Fibroblast of peridontal ligament (primary cell): ENCODE measurements at regions not wholly inside any gene's neighbourhood (a gene's known extent, or its start where the extent isn't known, plus 50 kb on each side); places are given as distances from the start of the nearest gene placed in this dataset.
"Not testable (repeated sequence)": the region's sequence is repeated elsewhere in the genome, so short reads cannot be mapped to it uniquely, and the experiment has no call there.

Source experiments
- DNase-seq: peaks from one replicate; pipeline ENCODE4 v3.0.0-alpha.2; 2010; ENCODE audit errors: extremely low read depth

DNA sequence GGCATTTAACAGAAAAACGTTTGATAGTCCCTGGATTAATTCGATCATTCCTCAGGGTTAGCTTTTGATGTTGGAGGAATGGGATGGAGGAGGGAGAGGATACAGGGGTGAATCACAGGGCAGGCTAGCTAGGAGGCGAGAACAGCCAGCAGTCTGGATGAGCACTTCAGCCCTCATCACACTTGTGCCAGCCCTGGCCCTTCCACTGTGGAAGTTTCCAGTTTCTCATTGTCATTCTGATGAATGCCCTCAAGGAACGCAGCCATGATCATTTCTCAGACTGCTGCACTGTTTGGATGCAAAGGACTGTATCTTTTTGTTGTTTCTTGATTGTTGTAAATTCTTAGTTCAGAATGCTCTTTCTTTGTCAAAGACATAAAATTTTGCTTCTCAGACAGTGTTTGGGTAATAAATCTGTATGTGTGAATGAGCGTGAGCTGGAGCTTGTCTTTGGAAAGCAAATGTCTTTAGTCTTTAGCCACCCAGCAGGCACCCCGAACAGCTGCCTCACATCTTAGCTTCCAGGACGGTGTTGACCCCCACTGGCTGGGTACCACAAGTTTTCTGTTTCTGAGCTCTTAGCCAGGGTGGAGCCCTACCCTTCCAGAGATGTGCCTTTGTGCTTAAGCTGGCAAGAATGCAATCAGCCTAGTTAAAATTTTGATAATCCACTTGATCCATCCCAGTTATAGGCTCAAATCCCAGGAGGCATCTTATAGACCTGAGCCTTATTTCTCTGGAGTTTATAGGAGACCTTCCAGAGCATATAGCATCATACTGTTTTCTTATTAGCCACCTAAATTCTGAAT, 121.1 kb downstream of the PDCD6IP start:
- no peak for DNase-seq

DNA sequence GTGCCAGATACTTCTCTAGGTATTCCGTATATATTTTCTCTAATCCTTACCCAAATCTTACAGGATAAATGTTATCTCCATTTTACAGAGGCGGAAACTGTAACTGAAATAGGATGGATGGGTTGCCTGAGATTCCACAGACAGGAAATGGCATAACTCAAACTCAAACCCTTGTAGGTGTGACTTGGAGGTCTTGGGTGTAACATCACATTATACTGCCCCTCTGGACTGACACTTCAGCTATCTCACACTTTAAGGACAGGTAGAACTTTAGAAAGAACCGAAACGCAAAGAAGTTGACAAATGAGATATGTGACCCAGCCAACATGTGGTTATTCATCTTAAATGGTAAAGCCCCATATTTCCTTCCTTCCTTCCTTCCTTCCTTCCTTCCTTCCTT, 122.1 kb downstream of the PDCD6IP start:
- no peak for DNase-seq

DNA sequence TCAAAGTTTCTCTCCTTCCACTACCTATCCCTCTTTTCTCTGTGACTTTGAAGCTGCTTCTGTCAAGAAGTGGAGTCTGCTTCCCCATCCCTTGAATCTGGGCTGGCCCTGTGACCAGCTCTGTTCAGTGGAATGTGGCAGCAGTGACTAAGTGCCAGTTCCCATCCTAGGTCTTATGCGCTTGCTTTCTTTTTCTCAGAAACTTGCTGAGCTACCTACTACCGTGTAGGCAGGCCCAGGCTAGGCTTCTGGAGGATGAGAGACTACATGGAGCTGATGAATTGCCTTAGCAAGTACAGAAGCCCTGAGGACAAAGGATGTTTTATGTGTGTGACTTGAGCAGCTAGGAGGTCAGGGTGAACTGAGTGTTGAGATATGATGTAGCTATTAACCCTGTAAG, 123.2 kb downstream of the PDCD6IP start:
- DNase-seq, result no peak

DNA sequence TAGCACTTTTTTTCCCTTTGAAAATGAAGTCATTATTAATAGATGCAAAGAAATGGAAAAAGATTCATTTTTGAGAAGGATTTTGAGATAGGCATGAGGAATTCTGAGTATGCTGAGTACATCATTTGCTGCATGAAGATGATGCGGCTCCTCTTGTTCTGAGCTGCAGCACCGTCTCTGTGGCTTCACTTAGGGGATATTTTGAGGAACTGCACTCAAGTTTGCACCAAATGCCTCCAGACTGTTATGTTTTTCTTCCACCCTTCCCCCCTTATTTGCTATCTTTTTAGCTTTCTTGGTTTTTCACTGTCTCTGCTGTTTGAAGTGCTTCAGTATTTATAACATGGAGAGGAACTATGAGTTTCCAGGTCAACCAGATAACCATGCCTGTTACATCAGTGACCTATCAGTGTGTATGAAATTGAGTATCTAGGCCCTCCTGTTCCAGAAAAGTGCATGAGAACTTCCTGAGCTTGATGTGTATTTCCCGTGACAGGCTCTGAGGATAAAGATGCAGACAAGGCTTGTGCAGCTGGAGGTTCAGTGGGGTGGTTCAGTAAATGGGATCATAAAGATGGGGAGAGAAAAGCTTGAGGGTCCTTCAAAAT, 128.7 kb downstream of the PDCD6IP start:
- no peak for DNase-seq

DNA sequence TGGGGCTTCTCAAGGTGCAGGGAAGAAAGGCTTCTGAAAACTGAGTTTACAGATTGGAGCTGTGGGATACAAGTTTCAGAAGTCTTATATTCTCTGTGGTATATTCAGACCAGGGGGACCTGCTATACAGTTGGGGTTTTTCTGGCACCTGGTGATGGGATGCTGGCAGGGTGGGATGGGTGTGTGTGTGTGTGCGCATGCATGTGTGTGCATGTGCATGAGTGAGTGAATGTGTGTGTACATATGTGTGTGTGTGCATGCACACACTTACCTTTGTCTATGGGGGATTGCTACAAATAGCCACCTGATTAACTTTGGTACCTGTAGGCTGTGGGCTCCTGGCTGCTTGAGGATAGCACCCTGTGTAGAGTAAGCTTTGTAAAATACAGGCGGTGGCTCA, 131.4 kb downstream of the PDCD6IP start:
- no peak for DNase-seq

DNA sequence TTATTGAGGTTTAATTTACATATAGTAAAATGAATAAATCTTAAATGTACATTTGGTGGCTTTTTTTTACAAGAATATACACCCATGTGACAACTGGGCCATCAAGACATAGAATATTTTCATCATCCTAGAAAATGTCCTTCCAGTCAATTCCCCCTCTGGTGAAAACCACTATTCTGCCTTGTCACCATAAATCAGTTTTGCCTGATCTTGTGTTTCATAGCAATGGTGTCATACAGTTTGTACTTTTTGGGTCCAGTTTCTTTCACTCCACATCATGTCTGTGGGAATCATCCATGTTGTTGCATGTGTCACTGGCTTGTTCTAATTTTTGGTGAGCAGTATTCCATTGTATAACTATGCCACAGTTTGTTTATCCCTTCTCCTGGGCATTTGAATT, 133.1 kb downstream of the PDCD6IP start:
- DNase-seq, result no peak

DNA sequence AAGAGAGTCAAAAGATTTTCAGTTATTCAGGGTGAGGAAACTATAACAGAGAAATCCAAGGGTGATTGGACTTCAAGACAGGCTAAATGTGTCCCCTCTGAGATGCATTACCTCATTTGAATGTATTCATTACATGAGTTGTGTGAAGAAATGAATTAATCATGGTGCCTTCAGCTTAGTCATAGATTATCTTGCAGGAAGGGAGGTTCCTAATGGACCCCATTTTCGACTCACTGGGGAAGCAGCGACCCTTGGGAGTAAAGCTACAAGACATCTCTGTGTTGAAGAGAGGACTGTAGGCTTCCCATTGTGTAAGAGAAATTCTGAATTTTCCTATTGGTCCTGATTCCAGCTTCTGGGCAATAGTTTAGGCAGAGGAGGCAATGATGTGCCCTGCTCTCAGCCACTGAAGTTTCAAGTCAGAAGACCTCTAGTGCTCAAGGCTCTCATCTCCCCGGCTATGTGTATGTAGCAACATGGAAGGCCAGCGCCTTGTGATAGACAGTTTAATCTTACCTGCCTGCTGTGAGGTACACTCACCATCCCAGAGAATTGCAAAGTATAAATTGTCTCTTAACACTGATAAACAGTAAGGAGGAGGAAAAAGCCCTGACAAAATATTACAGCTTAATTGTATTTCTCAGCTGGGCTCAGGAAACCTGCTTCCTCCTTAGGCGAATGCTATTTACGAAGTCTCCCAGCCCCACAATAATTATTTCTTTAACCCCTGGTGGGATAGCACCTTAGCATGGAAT, 133.8 kb downstream of the PDCD6IP start:
- no peak for DNase-seq

DNA sequence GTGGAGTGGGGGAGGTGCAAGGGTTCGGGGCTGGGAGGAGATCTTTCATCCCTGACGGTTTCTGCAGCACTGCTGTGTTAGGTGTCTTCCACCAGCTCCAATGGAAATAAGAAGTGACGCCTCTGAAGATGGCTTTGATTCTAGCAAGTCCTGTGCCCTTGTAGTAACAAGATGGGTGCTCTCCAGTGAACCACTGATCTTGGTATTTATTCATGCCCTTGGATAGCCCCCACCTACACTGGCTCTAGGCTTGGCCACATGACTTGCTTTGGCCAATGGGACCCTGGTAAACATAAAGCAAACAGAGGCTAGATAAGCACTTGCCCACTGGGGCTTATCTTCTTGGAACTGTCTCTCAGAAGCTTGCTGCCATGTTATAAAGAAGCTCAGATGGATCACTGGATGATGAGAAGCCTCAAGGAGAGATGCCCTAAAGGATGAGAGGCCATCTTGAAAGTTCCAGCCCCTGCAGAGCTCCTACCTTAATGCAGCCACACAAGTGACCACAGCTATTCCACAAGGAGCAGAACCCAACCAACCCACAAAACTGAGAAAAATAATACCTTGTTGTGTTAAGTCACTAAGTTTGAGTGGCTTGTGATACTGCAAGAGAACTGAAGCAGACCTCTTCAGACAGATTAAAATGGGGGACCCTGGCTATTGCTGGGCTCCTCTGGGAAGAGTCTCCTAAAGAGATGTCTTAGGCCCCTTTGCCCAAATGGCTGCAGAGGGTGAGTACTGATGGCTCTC, 137.9 kb downstream of the PDCD6IP start:
- DNase-seq, result no peak

DNA sequence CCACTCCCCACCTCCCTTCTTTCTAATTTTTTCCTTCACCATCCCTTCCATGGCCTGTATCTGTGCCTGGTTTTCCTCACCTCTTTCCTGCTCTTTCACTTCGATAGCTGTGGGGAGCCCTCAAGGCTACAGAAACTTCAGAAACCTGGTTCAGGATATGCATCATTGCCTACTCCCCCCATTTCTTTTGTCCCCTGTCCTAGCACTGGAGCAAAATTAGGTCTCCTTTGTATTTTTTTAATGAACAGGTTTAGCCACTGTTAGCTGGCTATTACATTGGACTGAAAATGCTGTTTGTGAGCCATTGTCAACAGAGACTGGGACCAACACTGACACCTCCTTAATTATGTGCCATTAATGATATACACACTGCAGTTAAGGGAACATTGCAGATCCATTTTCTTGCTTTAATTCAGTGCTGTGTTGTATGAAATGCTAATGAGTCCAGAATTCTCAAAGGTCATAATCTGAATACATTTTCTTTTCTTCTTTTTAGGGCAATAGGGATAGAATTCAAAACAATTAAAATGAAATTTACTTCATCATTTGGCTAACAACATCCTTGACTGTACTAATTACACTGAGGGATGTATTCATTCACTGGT, 138.6 kb downstream of the PDCD6IP start:
- DNase-seq, result no peak

DNA sequence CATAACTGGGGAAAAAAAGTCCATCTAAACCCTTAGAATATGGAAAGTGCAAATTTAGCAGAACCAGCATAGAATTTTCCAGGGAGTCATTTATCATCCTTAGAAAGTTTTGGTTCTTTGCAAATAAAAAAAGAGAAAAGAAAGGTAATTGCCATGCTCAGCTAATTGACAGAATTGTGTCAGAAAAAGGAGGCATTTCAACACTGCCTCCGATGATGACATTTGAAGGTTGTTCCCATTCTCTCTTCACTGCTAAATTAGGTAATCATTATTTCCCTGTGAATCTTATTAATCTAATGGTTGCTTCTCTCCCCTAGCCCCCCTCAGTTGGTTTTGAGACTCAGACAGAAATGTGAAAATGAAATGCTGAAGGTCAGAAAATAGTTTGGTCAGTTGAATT, 139.2 kb downstream of the PDCD6IP start:
- DNase-seq, result no peak

DNA sequence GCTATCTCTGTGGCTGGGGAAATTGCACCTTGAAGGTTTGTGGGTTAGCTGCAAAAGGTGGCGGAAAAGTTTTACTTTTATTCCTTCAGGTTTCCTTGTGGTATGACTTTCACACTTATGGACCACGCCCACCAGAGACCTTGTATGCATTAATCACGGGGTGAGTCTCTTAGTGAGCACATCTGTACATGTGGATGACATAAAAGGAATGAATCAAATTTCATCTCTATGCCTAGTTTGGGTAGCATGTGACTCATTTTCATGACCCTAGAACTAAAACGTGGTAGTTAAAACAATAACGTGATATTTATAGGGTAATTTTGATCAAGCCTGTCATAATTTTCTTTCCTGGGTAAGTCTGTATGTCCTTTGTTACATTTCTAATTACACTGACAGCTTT, 141.7 kb downstream of the PDCD6IP start:
- no peak for DNase-seq

DNA sequence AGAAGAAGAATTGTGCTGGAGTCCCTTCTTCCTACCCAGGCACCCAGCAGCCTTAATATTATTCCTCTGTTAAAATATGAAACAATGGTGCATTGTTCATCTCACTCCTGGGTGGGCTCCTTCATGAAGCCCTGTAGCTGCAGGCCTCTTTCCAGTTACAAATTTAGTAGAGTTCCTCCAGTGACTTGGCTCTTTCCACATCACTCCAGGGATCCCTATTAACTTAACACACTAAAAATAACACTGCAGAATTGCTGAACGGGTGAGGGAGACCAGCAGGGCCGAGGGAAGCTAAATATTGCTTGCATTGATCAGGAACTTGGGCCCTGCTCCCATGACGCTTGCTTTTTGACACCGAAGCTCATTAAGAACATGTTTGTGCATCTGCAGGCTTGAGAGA, 142.3 kb downstream of the PDCD6IP start:
- no peak for DNase-seq

DNA sequence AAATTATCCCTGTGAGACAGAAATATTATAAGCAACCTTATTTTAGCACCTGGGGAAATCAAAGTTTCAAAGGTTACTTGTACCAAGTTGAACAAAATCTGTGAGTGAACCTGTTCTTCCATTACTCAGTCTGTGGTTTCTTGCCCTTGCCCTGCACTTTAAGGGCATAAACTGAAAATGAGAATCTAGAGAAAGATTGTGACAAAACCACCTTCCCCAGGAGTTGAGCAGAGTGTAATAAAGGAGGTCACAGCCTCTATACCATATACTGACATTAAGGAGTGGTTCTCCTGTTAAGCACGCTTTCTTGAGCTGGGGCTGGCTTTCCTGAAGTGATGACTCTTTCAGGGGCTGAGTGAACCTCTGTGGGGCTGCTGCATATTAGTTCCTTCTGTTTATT, 143.4 kb downstream of the PDCD6IP start:
- DNase-seq, result no peak

DNA sequence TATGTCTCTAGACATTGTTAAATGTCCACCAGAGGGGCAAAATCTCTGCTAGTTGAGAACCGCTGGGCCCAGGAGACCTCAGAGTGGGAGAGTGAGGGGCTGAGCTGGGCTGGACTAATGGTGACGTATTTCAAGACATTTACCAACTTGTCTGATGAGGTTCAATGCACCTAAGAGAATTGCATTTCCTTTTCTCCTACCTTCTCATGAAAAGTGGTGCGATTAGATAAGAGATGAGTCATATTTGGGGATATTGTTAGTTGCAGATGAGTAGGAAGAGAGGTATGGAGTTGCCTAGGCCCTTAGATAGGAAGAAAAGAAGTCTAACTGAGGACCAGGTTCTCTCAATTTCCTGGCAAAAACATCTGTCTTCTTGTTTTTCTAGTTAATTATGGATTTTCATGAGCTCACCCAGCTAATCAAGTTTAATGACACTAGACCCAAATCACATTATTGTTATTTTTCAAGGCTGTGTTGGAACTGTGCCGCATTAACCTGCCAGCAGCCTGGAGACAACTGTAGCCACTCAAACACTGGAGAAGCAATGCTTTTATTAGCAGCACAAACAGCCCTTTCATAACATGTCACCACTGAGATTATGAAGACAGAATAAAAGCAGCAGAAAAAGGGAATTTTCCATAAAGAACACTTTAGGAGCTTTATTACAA, 144.2 kb downstream of the PDCD6IP start:
- DNase-seq, result no peak

DNA sequence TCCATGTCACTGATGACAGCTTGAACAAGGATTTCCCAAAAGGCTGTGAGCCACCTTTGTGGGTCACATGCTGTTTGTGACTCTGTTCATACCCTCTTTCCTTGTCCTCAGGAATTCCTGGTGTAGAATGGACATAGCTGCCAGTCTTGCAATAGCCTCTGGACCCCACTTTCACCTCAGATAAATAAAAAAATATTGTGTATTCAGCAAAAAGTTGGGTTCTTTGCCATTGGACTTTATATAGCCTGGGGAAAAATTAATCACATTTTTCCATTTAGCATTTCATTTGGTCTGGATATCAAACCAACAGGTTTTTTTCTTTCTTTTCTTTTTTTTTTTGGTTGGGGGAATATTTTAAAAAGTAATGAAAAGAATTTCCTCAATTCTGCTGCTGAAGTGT, 144.8 kb downstream of the PDCD6IP start:
- DNase-seq, result no peak

DNA sequence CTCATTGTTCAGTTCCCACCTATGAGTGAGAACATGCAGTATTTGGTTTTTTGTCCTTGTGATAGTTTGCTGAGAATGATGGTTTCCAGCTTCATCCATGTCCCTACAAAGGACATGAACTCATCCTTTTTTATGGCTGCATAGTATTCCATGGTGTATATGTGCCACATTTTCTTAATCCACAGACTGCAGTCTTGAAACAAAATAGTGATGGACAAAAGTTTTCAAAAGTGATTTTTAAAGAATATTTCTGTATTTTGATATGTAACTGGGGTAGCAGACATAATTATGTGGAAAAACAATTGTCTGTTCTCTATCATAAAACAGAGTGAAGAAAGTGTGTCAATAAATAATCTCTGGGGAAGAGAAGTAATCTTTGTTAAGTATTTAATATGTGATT, 148.2 kb downstream of the PDCD6IP start:
- not testable (repeated sequence) for DNase-seq

DNA sequence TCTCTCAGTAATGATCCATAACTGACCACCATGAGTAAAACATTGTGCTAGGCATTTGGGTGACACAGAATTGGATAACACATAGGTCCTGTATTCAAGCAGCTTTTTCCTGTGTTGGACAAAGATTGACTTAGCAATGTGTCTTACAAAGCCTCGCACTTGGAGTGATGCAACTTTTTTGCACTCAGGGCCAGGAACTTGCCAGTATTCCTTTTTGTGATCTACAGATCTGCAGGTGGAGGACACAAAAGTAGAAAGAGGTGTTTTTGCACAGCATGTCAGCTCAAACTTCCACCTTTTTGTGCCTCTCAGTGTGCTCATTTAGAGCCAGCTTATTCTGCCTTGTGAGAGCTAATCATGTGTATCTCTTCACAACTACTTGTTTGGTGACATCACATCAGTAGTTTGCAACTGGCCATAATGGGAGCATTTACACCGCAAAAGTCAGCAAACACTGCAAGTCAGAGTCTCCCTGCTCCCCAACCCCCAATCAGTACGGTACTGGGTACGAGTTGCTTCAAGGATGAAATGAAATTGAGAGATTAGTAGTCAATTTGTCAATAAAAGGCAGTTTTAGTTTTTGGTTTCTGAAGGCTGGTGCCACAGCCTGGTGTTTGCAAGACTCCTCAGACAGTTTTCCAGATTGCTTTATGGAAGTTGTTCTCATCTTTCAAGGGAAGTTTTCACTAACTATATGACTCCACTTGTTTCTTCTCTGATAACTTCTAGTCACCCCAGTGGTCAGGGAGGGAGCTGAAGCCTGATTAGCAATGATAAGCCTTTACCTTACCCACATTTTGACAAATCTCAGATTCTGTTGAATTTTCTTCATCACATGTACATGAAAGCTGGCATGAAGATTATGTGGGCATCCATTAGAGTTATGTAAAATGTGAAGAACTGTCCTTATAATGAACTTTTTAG, 149.1 kb downstream of the PDCD6IP start:
- DNase-seq, result no peak

DNA sequence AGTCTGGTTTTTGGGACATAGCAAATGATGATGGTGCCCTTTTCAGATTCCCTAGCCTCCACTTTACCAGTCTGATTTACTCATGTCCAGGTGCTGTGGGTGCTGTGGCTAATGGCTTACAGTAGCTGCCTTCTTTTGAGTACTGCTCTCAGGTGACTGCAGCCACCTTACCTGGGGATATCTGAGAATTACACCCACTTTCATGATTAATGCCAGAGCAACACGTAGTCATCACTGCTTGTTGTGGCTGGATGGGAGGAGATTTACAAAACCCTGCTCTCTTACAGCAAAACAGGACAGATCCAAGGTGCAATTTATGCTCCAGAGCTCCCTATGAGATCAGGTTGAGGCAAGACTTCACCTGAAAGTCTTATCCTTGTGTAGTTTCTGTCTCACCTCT, 150.6 kb downstream of the PDCD6IP start:
- DNase-seq, result no peak

DNA sequence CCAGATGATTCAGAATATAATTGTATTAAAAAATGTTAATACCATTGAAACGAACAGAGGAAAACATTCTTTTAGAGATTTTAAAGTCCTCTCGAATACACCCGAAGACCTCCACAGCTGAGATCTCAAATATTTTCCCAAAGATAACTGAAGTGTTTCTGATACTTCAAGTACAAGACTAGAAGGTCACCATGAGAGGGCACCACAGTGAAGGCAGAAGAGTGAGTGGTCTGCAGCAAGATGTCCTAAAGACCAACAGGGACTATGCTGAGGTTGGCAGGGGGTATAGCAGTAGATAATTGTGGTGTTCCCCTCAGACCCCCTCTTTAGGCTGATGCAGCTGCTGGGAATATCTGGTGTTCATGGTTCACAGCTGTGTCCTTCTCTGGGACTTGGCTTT, 156.5 kb downstream of the PDCD6IP start:
- DNase-seq, result no peak

DNA sequence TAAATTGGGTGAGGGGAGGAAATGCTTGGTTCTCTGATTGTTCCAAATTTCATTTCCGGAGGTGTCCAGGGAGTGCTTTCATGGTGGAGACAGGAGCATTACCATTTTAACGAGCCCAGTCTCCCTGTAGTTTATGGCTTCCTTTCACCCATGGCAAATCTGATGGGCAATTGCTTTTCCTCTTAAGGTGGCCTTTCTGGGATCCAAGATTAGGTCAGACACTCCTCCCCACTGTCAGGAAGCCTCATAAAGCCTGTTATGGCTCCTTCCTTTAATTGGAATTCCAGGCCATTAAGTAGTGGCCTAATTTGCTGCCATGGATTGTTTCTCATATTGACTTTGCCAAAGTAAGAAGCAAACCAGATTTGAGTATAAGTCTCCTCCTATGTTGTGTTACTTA, 157.8 kb downstream of the PDCD6IP start:
- no peak for DNase-seq
